KMS-11 (cell line): ENCODE measurements at regions not wholly inside any gene's neighbourhood (a gene's known extent, or its start where the extent isn't known, plus 50 kb on each side); places are given as distances from the start of the nearest gene placed in this dataset.
"Not testable (repeated sequence)": the region's sequence is repeated elsewhere in the genome, so short reads cannot be mapped to it uniquely, and the experiment has no call there.

ENCODE experiments used
- H2AFZ ChIP-seq: fragments of 200-600 bp; sonication (generic); 2 replicates; pipeline ENCODE4 v1.6.1; 2016; ENCODE audit warnings: antibody characterized with exemption, mixed run types, low read depth
- H3K27ac ChIP-seq: fragments of 200-600 bp; sonication (generic); 2 replicates; pipeline ENCODE4 v1.6.1; 2016; ENCODE audit warnings: mild to moderate bottlenecking, mixed run types
- H3K27me3 ChIP-seq: fragments of 200-600 bp; sonication (generic); 2 replicates; pipeline ENCODE4 v1.6.1; 2017; ENCODE audit warnings: mild to moderate bottlenecking, low read depth, mixed run types, moderate library complexity; ENCODE audit not compliant: insufficient read depth
- H3K36me3 ChIP-seq: fragments of 200-600 bp; sonication (generic); 2 replicates; pipeline ENCODE4 v1.6.1; 2017; ENCODE audit warnings: mild to moderate bottlenecking, mixed run types; ENCODE audit not compliant: insufficient read depth
- H3K4me1 ChIP-seq: fragments of 200-600 bp; sonication (generic); 2 replicates; pipeline ENCODE4 v1.6.1; 2016; ENCODE audit warnings: mild to moderate bottlenecking, low read depth, mixed run types; ENCODE audit not compliant: poor library complexity, severe bottlenecking
- H3K4me2 ChIP-seq: fragments of 200-600 bp; sonication (generic); 2 replicates; pipeline ENCODE4 v1.7.0; 2016; ENCODE audit warnings: mild to moderate bottlenecking, mixed run types
- H3K4me3 ChIP-seq: fragments of 200-600 bp; sonication (generic); IDR thresholded peaks from 2 replicates; pipeline ENCODE4 v1.6.1; 2017; ENCODE audit warnings: low read depth, low read length, mixed read lengths; ENCODE audit not compliant: insufficient read depth
- H3K79me2 ChIP-seq: fragments of 200-600 bp; sonication (generic); 2 replicates; pipeline ENCODE4 v1.6.1; 2016; ENCODE audit warnings: low read depth, mixed run types; ENCODE audit not compliant: insufficient read depth
- H3K9ac ChIP-seq: fragments of 200-600 bp; sonication (generic); 2 replicates; pipeline ENCODE4 v1.6.1; 2016; ENCODE audit warnings: mild to moderate bottlenecking, mixed run types
- H4K20me1 ChIP-seq: fragments of 200-600 bp; sonication (generic); 2 replicates; pipeline ENCODE4 v1.6.1; 2016; ENCODE audit warnings: mild to moderate bottlenecking, mixed run types; ENCODE audit not compliant: insufficient read depth
- CTCF ChIP-seq: fragments of 200-600 bp; sonication (generic); conservative IDR thresholded peaks from 2 replicates; pipeline ENCODE4 v1.6.1; 2017; ENCODE audit warnings: low read depth, mild to moderate bottlenecking, antibody characterized with exemption, low read length, moderate library complexity, mixed read lengths

- TF ChIP-seq CTCF, result no peak
- Histone ChIP-seq H2AFZ (no peak overlapping the region), H3K9ac (no peak overlapping the region), H3K36me3 (no peaks in the 10 kb centered on the region), H3K4me1 (no peaks in the 10 kb centered on the region), H3K27me3 (no peaks in the 10 kb centered on the region), H4K20me1 (no peaks in the 10 kb centered on the region), H3K4me3 (no peak overlapping the region), H3K4me2 (no peak overlapping the region), H3K27ac (no peak overlapping the region), H3K79me2 (no peaks in the 10 kb centered on the region)
These were observed 136.0 kb upstream of the CFAP20DC start for GRCh38 chr3:59185591-59186369.

GRCh38 chr3:59180006-59180405, 130.2 kb upstream of the CFAP20DC start:
- no peaks in the 10 kb centered on the region for H3K36me3 ChIP-seq
- H3K4me2 ChIP-seq, result no peak overlapping the region

GRCh38 chr3:59178698-59179097, 128.9 kb upstream of the CFAP20DC start:
- TF ChIP-seq CTCF, result no peak
- Histone ChIP-seq H3K27ac (no peak overlapping the region), H2AFZ (no peak overlapping the region), H3K36me3 (no peaks in the 10 kb centered on the region), H3K4me2 (no peak overlapping the region), H3K4me3 (no peak overlapping the region), H3K9ac (no peak overlapping the region), H3K27me3 (no peaks in the 10 kb centered on the region), H3K79me2 (no peaks in the 10 kb centered on the region), H3K4me1 (no peaks in the 10 kb centered on the region), H4K20me1 (no peaks in the 10 kb centered on the region)

More at GRCh38 chr3:59180006-59180405, 130.2 kb upstream of the CFAP20DC start:
- Histone ChIP-seq H3K4me3 (no peak overlapping the region), H3K27me3 (no peaks in the 10 kb centered on the region), H3K4me1 (no peaks in the 10 kb centered on the region), H3K79me2 (no peaks in the 10 kb centered on the region), H3K27ac (no peak overlapping the region), H4K20me1 (no peaks in the 10 kb centered on the region), H3K9ac (no peak overlapping the region), H2AFZ (no peak overlapping the region)
- TF ChIP-seq CTCF, result no peak

- Histone ChIP-seq H3K4me2 (no peak overlapping the region), H4K20me1 (no peaks in the 10 kb centered on the region), H3K4me3 (no peak overlapping the region), H3K4me1 (no peaks in the 10 kb centered on the region), H3K79me2 (no peaks in the 10 kb centered on the region), H3K27ac (no peak overlapping the region), H2AFZ (no peak overlapping the region), H3K36me3 (no peaks in the 10 kb centered on the region), H3K9ac (no peak overlapping the region), H3K27me3 (no peaks in the 10 kb centered on the region)
- TF ChIP-seq CTCF, result no peak
These were observed 121.7 kb upstream of the CFAP20DC start for GRCh38 chr3:59171491-59171890.

GRCh38 chr3:59170166-59170565, 120.3 kb upstream of the CFAP20DC start:
- H3K4me1 ChIP-seq, H3K4me2 ChIP-seq, H2AFZ ChIP-seq, H3K36me3 ChIP-seq, H3K27ac ChIP-seq, H3K9ac ChIP-seq, H3K4me3 ChIP-seq, H3K79me2 ChIP-seq, H3K27me3 ChIP-seq, H4K20me1 ChIP-seq: not testable (repeated sequence)
